AG09319 (cell line): ENCODE measurements at regions not wholly inside any gene's neighbourhood (a gene's known extent, or its start where the extent isn't known, plus 50 kb on each side); places are given as distances from the start of the nearest gene placed in this dataset.

Experiments
- DNase-seq: peaks from one replicate; pipeline ENCODE4 v3.0.0-alpha.2; 2010; ENCODE audit warnings: low read depth; ENCODE audit errors: extremely low read depth
- TF ChIP-seq, protein P1 (sequence below): IDR thresholded peaks from 2 replicates; pipeline ENCODE4 v1.5.1; 2011; ENCODE audit warnings: low read depth, mild to moderate bottlenecking, inconsistent platforms, low read length, moderate library complexity

DNA sequence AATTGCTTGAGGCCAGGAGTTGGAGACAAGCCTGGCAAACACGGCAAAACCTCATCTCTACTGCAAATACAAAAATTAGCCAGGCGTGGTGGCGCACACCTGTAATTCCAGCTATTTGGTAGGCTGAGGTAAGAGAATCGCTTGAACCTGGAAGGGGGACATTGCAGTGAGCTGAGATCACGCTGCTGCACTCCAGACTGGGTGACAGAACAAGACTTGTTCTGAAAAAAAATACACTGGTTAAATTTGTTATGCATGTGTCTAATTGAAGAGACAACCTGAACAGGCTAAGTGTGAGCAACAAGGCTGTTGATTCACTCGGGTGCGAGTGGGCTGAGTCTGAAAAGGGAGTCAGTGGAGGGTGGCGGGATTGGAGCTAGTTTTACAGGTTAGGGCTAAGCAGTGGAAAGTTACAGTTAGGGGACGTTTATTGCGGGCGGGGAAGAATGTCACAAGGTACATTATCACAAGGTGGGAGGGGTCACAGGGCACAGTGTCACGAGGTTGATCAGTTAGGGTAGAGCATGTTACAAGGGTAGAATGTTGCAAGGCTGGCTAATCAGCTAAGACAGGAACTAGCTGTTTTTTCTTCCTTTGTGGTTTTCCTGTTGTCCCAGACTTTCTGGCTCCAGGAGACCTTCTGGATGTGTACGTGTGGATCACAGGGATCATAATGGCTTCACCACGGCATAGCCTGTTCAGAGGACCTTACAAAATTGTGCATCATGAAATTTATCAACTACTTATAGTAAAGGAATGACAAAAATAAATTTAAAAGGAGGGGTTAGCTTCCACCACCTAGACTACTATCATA lies 115.8 kb downstream of the NAA11 start:
- TF ChIP-seq, protein P1, sequence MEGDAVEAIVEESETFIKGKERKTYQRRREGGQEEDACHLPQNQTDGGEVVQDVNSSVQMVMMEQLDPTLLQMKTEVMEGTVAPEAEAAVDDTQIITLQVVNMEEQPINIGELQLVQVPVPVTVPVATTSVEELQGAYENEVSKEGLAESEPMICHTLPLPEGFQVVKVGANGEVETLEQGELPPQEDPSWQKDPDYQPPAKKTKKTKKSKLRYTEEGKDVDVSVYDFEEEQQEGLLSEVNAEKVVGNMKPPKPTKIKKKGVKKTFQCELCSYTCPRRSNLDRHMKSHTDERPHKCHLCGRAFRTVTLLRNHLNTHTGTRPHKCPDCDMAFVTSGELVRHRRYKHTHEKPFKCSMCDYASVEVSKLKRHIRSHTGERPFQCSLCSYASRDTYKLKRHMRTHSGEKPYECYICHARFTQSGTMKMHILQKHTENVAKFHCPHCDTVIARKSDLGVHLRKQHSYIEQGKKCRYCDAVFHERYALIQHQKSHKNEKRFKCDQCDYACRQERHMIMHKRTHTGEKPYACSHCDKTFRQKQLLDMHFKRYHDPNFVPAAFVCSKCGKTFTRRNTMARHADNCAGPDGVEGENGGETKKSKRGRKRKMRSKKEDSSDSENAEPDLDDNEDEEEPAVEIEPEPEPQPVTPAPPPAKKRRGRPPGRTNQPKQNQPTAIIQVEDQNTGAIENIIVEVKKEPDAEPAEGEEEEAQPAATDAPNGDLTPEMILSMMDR: no peak
- no peak for DNase-seq

DNA sequence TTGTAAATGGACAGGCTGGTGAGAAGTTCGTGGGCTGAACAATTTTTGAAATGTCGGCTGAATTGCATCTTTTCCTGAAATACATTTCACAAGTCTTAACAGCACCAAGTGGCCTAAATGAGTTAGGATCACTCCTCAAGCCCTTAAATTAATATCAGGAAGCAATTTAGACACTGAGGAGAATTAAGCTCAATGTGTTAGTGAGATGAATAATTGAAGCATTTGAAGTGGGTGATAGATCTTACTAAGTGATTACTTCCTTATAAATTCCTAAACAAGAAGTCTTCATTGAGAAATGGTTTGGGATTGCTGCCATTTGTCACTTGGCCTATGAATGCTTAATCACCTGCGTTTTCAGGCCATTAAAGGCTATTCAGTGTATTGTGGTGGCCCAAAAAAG lies 116.8 kb downstream of the NAA11 start:
- TF ChIP-seq, protein P1: no peak
- no peak for DNase-seq

DNA sequence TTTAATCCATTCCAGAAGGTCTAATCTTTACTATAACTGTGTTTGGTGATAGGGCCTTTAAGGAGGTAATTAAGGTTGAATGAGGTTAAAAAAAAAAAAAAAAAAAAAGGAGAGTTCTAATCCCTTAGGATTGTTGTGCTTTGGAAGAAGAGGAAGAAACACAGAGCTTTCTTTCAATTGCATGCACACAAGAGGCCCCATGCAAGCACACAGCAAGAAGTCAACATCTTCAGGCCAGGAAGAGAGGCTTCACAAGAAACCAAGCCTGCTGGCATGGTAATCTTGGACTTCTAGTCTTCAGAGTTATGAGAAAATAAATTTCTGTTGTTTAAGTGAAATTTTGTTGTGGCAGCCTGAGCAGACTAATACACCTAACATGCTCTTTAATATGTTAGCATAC lies 118.6 kb downstream of the NAA11 start:
- TF ChIP-seq, protein P1: no peak
- no peak for DNase-seq

GRCh38 chr4:79206660-79207059 lies 119.2 kb downstream of the NAA11 start:
- DNase-seq: no peak
- TF ChIP-seq, protein P1: no peak

DNA sequence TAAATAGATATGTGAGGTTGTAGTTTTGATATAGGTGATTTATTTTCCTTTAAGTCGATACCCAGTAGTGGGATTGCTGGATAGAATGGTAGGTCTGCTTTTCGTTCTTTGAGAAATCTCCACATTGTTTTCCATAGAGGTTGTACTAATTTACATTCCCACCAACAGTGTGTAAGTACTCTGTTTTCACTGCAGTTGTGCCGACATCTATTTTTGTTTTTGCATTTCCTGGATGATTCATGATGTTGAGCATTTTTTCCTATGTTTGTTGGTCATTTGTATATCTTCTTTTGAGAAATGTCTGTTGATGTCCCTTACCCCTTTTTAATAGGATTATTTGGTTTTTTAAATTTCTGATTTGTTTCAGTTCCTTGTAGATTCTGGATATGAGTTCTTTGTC lies 120.7 kb downstream of the NAA11 start:
- TF ChIP-seq, protein P1: no peak
- no peak for DNase-seq

GRCh38 chr4:79201971-79202370 lies 123.9 kb downstream of the NAA11 start:
- DNase-seq: no peak
- TF ChIP-seq, protein P1: no peak

DNA sequence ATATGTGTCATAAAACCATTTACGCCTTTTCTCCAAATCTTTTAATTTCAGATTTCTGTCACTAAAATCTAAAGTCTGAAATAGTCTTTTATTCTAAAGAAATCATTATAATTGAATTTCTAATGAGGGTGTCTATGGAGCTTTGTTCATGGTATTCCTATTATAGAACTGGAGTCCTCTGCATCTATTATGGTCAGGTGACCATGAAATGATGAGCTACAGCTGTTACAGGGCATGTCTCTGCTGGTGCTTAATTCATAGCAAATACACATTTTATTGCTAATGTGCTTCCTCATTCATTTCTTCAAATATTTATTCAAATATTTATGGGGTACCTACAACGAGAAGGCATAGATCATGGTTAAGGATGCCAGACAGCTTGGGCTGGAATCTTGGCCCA lies 126.1 kb downstream of the NAA11 start:
- DNase-seq: no peak
- TF ChIP-seq, protein P1: no peak
